Spinal cord (tissue), 10 donors: ENCODE measurements at regions not wholly inside any gene's neighbourhood (a gene's known extent, or its start where the extent isn't known, plus 50 kb on each side); places are given as distances from the start of the nearest gene placed in this dataset. TPM values are rescaled to one million over a fixed set of nuclear protein-coding genes. Genes with fewer than 3 reads are reported as not detected.
"Not testable (repeated sequence)": the region's sequence is repeated elsewhere in the genome, so short reads cannot be mapped to it uniquely, and the experiment has no call there.

Experiments
- DNase-seq, 6 donors: peaks; one replicate each; pipeline versions ENCODE4 v3.0.0 to v3.0.0-alpha.2; 2013 to 2015; ENCODE audit warnings: low spot score in 6 of 6, low read depth in 4 of 6
- H3K27ac ChIP-seq: one replicate; pipeline ENCODE4 v1.5.1; 2013; ENCODE audit warnings: low read depth, low read length, control low read depth
- H3K27me3 ChIP-seq: one replicate; pipeline ENCODE4 v1.6.1; 2013; ENCODE audit warnings: low read length; ENCODE audit not compliant: control insufficient read depth, insufficient read depth
- H3K36me3 ChIP-seq: one replicate; pipeline ENCODE4 v1.6.1; 2013; ENCODE audit warnings: low read length; ENCODE audit not compliant: control insufficient read depth, insufficient read depth
- H3K4me1 ChIP-seq: one replicate; pipeline ENCODE4 v1.6.1; 2013; ENCODE audit warnings: low read length; ENCODE audit not compliant: control insufficient read depth, insufficient read depth
- H3K4me3 ChIP-seq: one replicate; pipeline ENCODE4 v1.5.1; 2013; ENCODE audit warnings: low read depth, low read length, control low read depth
- H3K9me3 ChIP-seq: one replicate; pipeline ENCODE4 v1.6.1; 2013; ENCODE audit warnings: low read length; ENCODE audit not compliant: control insufficient read depth, insufficient read depth
- WGBS: methylation state at CpG from one replicate; pipeline ENCODE4 v1.1.5; 2013; ENCODE audit warnings: missing lambda C conversion rate; ENCODE audit not compliant: insufficient coverage; 5-methylcytosine and 5-hydroxymethylcytosine counted together
- small RNA-seq: library from RNA; depleted of rRNA; stranded (forward); fragments of <200 nt; gene quantifications from one replicate; pipeline ENCODE3, GENCODE V24; 2014; ENCODE audit warnings: low replicate concordance
- donor health status: healthy.

- H3K9me3 ChIP-seq, H3K27ac ChIP-seq, H3K27me3 ChIP-seq, H3K4me3 ChIP-seq, DNase-seq, H3K4me1 ChIP-seq, H3K36me3 ChIP-seq: not testable (repeated sequence)
- no CpG with 5 or more reads among the region's 4 CpGs for WGBS
These were observed 59.2 kb downstream of the CXorf49B start for GRCh38 chrX:71822314-71822713.

GRCh38 chrX:71823391-71824057 is 60.4 kb downstream of the CXorf49B start:
- H3K27ac ChIP-seq, result no peak overlapping the region

GRCh38 chrX:71828086-71828485 is 64.9 kb downstream of the CXorf49B start:
- Histone ChIP-seq H3K4me1 (no peaks in the 10 kb centered on the region), H3K36me3 (no peaks in the 10 kb centered on the region), H3K27ac (no peak overlapping the region), H3K9me3 (no peaks in the 10 kb centered on the region), H3K4me3 (no peak overlapping the region), H3K27me3 (no peaks in the 10 kb centered on the region)
- DNase-seq, result no peak
- 81% methylated on average over 6 of the region's 6 CpGs for WGBS

More at GRCh38 chrX:71823391-71824057, 60.4 kb downstream of the CXorf49B start:
- no peaks in the 10 kb centered on the region for H3K36me3 ChIP-seq
- H3K4me3 ChIP-seq, result no peak overlapping the region
- H3K4me1 ChIP-seq, result no peaks in the 10 kb centered on the region
- DNase-seq, result no peak
- H3K27me3 ChIP-seq, result no peaks in the 10 kb centered on the region
- H3K9me3 ChIP-seq, result no peaks in the 10 kb centered on the region
- 72% methylated on average over 7 of the region's 12 CpGs for WGBS

- 47% methylated on average over 2 of the region's 4 CpGs for WGBS
These were observed 72.6 kb upstream of the NHSL2 start for GRCh38 chrX:71838092-71838491.

GRCh38 chrX:71846429-71846828 is 64.2 kb upstream of the NHSL2 start:
- Histone ChIP-seq H3K4me1 (no peaks in the 10 kb centered on the region), H3K27ac (no peak overlapping the region), H3K9me3 (no peaks in the 10 kb centered on the region), H3K36me3 (no peaks in the 10 kb centered on the region), H3K27me3 (no peaks in the 10 kb centered on the region), H3K4me3 (no peak overlapping the region)
- WGBS, result no CpG with 5 or more reads among the region's 1 CpG
- DNase-seq, result no peak

More at GRCh38 chrX:71838092-71838491, 72.6 kb upstream of the NHSL2 start:
- not testable (repeated sequence) for DNase-seq, H3K9me3 ChIP-seq, H3K36me3 ChIP-seq, H3K27ac ChIP-seq, H3K4me1 ChIP-seq, H3K27me3 ChIP-seq, H3K4me3 ChIP-seq

GRCh38 chrX:71852182-71852581 is 58.5 kb upstream of the NHSL2 start:
- Histone ChIP-seq H3K9me3 (no peaks in the 10 kb centered on the region), H3K4me3 (no peak overlapping the region), H3K27me3 (no peaks in the 10 kb centered on the region), H3K36me3 (no peaks in the 10 kb centered on the region), H3K27ac (no peak overlapping the region), H3K4me1 (no peaks in the 10 kb centered on the region)
- DNase-seq, result no peak
- 58% methylated on average over 2 of the region's 9 CpGs for WGBS

GRCh38 chrX:71859637-71860036 is 51.0 kb upstream of the NHSL2 start:
- Histone ChIP-seq H3K4me3 (no peak overlapping the region), H3K27ac (no peak overlapping the region), H3K27me3 (no peaks in the 10 kb centered on the region), H3K36me3 (no peaks in the 10 kb centered on the region), H3K9me3 (no peaks in the 10 kb centered on the region), H3K4me1 (no peaks in the 10 kb centered on the region)
- peak in 4 of 6 donors; percentile 2 to 77 (median 29) for DNase-seq
- WGBS, result no CpG with 5 or more reads among the region's 3 CpGs

Small RNA genes in the stretch of these regions (small RNA-seq; reads per million reads assigned to genes)
- gene BX276092.3, result not detected
